ENCODE measurements at regions not wholly inside any gene's neighbourhood (a gene's known extent, or its start where the extent isn't known, plus 50 kb on each side); places are given as distances from the start of the nearest gene placed in this dataset.

GRCh38 chr11:32016111-32016510 lies 74.8 kb upstream of the RCN1 start:
- no peaks in the 10 kb centered on the region for H3K36me3 ChIP-seq (ENCODE audit: insufficient read depth, low read length)
- POLR2A ChIA-PET = interaction anchor here (0.7 to 1.2 kb wide), 2 partner anchors 31 to 35 kb away, joined by 3 to 4 read pairs; no protein-coding TSS in a partner anchor
- no peak for DNase-seq (ENCODE audit: low spot score)
- no peaks in the 10 kb centered on the region for H3K4me1 ChIP-seq (ENCODE audit: insufficient read depth, low read length, poor library complexity, severe bottlenecking)
- BruUV-seq (replicated peaks) = no TSS peak
- H4K20me1 ChIP-seq (ENCODE audit: insufficient read depth, low read length) = no peaks in the 10 kb centered on the region
- H2AFZ ChIP-seq (ENCODE audit: low read length) = no peak overlapping the region
- H3K9me3 ChIP-seq (ENCODE audit: low read length) = no peaks in the 10 kb centered on the region
- CTCF ChIA-PET (ENCODE audit: unreplicated experiment) = no interaction called here
- intact Hi-C loops (cut with micrococcal nuclease; ENCODE audit: unreplicated experiment) = no loop called here
- no peaks in the 10 kb centered on the region for H3K9me2 ChIP-seq (ENCODE audit: insufficient read depth, low read length)
- no peaks in the 10 kb centered on the region for H3K79me2 ChIP-seq (ENCODE audit: insufficient read depth, low read depth, low read length)
- H3K4me2 ChIP-seq (ENCODE audit: low read length) = no peak overlapping the region
- H3K4me3 ChIP-seq (ENCODE audit: low read depth, low read length, poor library complexity, severe bottlenecking) = no peak overlapping the region
- TF ChIP-seq EZH2phosphoT487 (IDR thresholded peaks at IDR 0.05; ENCODE audit: borderline replicate concordance, low read depth, low read length) (no peak), CTCF (conservative IDR thresholded peaks at IDR 0.05; ENCODE audit: low read length) (no peak)
- no peak overlapping the region for H3K27ac ChIP-seq (ENCODE audit: low read depth, low read length, poor library complexity, severe bottlenecking)

GRCh38 chr11:32015427-32015826 lies 75.4 kb upstream of the RCN1 start:
- Histone ChIP-seq H3K4me2 (ENCODE audit: low read length) (no peak overlapping the region), H3K9me3 (ENCODE audit: low read length) (no peaks in the 10 kb centered on the region), H2AFZ (ENCODE audit: low read length) (no peak overlapping the region), H3K36me3 (ENCODE audit: insufficient read depth, low read length) (no peaks in the 10 kb centered on the region), H3K4me3 (ENCODE audit: low read depth, low read length, poor library complexity, severe bottlenecking) (no peak overlapping the region), H3K9me2 (ENCODE audit: insufficient read depth, low read length) (no peaks in the 10 kb centered on the region), H3K27ac (ENCODE audit: low read depth, low read length, poor library complexity, severe bottlenecking) (no peak overlapping the region), H3K4me1 (ENCODE audit: insufficient read depth, low read length, poor library complexity, severe bottlenecking) (no peaks in the 10 kb centered on the region), H4K20me1 (ENCODE audit: insufficient read depth, low read length) (no peaks in the 10 kb centered on the region), H3K79me2 (ENCODE audit: insufficient read depth, low read depth, low read length) (no peaks in the 10 kb centered on the region)
- ChIA-PET CTCF (ENCODE audit: unreplicated experiment) (no interaction called here), POLR2A (interaction anchor here (1.2 kb wide), 1 partner anchor 30 kb away, joined by 3 read pairs; no protein-coding TSS in a partner anchor)
- DNase-seq (ENCODE audit: low spot score) = no peak
- TF ChIP-seq CTCF (conservative IDR thresholded peaks at IDR 0.05; ENCODE audit: low read length) (no peak), EZH2phosphoT487 (IDR thresholded peaks at IDR 0.05; ENCODE audit: borderline replicate concordance, low read depth, low read length) (no peak)
- intact Hi-C loops (cut with micrococcal nuclease; ENCODE audit: unreplicated experiment) = no loop called here
- no TSS peak for BruUV-seq (replicated peaks)

GRCh38 chr11:32013603-32014002 lies 77.3 kb upstream of the RCN1 start:
- Histone ChIP-seq H3K79me2 (ENCODE audit: insufficient read depth, low read depth, low read length) (no peaks in the 10 kb centered on the region), H2AFZ (ENCODE audit: low read length) (no peak overlapping the region), H3K27ac (ENCODE audit: low read depth, low read length, poor library complexity, severe bottlenecking) (no peak overlapping the region), H3K4me3 (ENCODE audit: low read depth, low read length, poor library complexity, severe bottlenecking) (no peak overlapping the region), H3K9me2 (ENCODE audit: insufficient read depth, low read length) (no peaks in the 10 kb centered on the region), H3K4me2 (ENCODE audit: low read length) (no peak overlapping the region), H4K20me1 (ENCODE audit: insufficient read depth, low read length) (no peaks in the 10 kb centered on the region), H3K4me1 (ENCODE audit: insufficient read depth, low read length, poor library complexity, severe bottlenecking) (no peaks in the 10 kb centered on the region), H3K9me3 (ENCODE audit: low read length) (no peaks in the 10 kb centered on the region), H3K36me3 (ENCODE audit: insufficient read depth, low read length) (no peaks in the 10 kb centered on the region)
- intact Hi-C loops (cut with micrococcal nuclease; ENCODE audit: unreplicated experiment) = no loop called here
- no peak for DNase-seq (ENCODE audit: low spot score)
- TF ChIP-seq CTCF (conservative IDR thresholded peaks at IDR 0.05; ENCODE audit: low read length) (no peak), EZH2phosphoT487 (IDR thresholded peaks at IDR 0.05; ENCODE audit: borderline replicate concordance, low read depth, low read length) (no peak)
- no TSS peak for BruUV-seq (replicated peaks)
- ChIA-PET CTCF (ENCODE audit: unreplicated experiment) (no interaction called here), POLR2A (interaction anchor here (0.6 kb wide), 1 partner anchor 20 kb away, joined by 3 read pairs; no protein-coding TSS in a partner anchor)
